ENCODE measurements at regions not wholly inside any gene's neighbourhood (a gene's known extent, or its start where the extent isn't known, plus 50 kb on each side); places are given as distances from the start of the nearest gene placed in this dataset.

DNA sequence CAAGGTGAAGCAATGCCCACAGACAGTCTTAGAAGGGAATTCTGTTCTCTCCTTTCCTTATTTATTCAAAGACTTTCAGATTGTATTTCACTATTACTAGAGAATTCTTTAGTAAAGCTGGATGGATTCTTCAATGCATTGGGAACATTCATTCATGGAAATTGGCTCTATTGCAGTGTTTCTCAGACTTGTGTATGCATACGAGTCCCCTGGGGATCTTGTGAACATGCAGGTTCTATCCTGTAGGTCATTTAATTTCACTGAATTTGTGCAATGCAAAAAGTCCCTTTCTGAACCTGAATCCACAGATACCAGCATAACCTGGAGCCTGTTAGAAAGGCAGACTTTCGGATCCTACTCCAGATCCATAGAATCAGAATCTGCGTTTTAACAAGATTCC, 160.9 kb upstream of the AHI1 start:
- DNase-seq: no peak
- intact Hi-C loops (cut with DNase I; ENCODE audit: low total_unique reads): no loop called here
- Histone ChIP-seq H3K27me3 (no peaks in the 10 kb centered on the region), H3K9me3 (peaks cover 0 to 16% (median 3%) of the 10 kb centered on the region in 4 donors), H3K36me3 (no peaks in the 10 kb centered on the region), H3K4me3 (no peak overlapping the region), H3K27ac (no peak overlapping the region), H3K4me1 (no peaks in the 10 kb centered on the region)
- TF ChIP-seq POLR2A (IDR thresholded peaks at IDR 0.05) (no peak), POLR2AphosphoS5 (IDR thresholded peaks at IDR 0.05) (no peak), EP300 (IDR thresholded peaks at IDR 0.05) (no peak)
- TF ChIP-seq, protein P1, sequence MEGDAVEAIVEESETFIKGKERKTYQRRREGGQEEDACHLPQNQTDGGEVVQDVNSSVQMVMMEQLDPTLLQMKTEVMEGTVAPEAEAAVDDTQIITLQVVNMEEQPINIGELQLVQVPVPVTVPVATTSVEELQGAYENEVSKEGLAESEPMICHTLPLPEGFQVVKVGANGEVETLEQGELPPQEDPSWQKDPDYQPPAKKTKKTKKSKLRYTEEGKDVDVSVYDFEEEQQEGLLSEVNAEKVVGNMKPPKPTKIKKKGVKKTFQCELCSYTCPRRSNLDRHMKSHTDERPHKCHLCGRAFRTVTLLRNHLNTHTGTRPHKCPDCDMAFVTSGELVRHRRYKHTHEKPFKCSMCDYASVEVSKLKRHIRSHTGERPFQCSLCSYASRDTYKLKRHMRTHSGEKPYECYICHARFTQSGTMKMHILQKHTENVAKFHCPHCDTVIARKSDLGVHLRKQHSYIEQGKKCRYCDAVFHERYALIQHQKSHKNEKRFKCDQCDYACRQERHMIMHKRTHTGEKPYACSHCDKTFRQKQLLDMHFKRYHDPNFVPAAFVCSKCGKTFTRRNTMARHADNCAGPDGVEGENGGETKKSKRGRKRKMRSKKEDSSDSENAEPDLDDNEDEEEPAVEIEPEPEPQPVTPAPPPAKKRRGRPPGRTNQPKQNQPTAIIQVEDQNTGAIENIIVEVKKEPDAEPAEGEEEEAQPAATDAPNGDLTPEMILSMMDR (IDR thresholded peaks at IDR 0.05): no peak
- 92 to 95% (median 94%) methylated on average over 3 of the region's 3 CpGs for WGBS, 5 donors

DNA sequence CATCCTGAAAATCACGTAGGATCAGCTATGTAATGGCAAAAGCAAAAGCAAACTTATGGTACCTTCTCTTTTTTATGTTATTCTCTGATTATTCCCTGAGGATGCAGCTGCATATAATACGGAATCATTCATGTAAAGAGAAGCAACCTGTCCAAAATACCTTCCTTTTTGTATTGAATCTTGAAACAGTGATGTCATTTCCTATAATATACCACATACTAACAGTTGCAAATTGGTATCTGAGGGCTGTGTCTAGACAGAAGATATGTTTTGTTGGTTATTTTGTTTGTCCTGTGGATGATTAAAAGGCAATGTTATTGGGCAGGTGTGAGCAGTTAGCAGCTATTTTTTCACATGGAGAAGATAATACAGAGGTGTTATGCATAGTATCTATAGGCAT, 161.4 kb upstream of the AHI1 start:
- WGBS, 5 donors: 85 to 95% (median 91%) methylated on average over 2 of the region's 2 CpGs
- intact Hi-C loops (cut with DNase I; ENCODE audit: low total_unique reads): no loop called here
- H3K36me3 ChIP-seq: no peaks in the 10 kb centered on the region
- peaks cover 0 to 16% (median 3%) of the 10 kb centered on the region in 4 donors for H3K9me3 ChIP-seq
- H3K27ac ChIP-seq: no peak overlapping the region
- no peaks in the 10 kb centered on the region for H3K27me3 ChIP-seq
- no peak for DNase-seq
- TF ChIP-seq POLR2A (IDR thresholded peaks at IDR 0.05) (no peak), EP300 (IDR thresholded peaks at IDR 0.05) (no peak), POLR2AphosphoS5 (IDR thresholded peaks at IDR 0.05) (no peak)
- TF ChIP-seq, protein P1 (IDR thresholded peaks at IDR 0.05): no peak
- H3K4me3 ChIP-seq: no peak overlapping the region
- H3K4me1 ChIP-seq: no peaks in the 10 kb centered on the region

- TF ChIP-seq POLR2AphosphoS5 (IDR thresholded peaks at IDR 0.05) (no peak), EP300 (IDR thresholded peaks at IDR 0.05) (no peak), POLR2A (IDR thresholded peaks at IDR 0.05) (no peak)
- TF ChIP-seq, protein P1 (IDR thresholded peaks at IDR 0.05): no peak
- intact Hi-C loops (cut with DNase I; ENCODE audit: low total_unique reads): no loop called here
- peaks cover 0 to 9% (median 4%) of the 10 kb centered on the region in 4 donors for H3K4me1 ChIP-seq
- no peak for DNase-seq
- H3K9me3 ChIP-seq: peaks cover 0 to 3% (median 0%) of the 10 kb centered on the region in 4 donors
- no peak overlapping the region for H3K27ac ChIP-seq
- no peaks in the 10 kb centered on the region for H3K27me3 ChIP-seq
- no peak overlapping the region for H3K4me3 ChIP-seq
- H3K36me3 ChIP-seq: no peaks in the 10 kb centered on the region
- WGBS, 5 donors: 93 to 99% (median 96%) methylated on average over 3 of the region's 3 CpGs
Measured at GRCh38 chr6:135664527-135664926, 167.0 kb upstream of the AHI1 start.

- no peaks in the 10 kb centered on the region for H3K27me3 ChIP-seq
- H3K4me3 ChIP-seq: no peak overlapping the region
- H3K36me3 ChIP-seq: no peaks in the 10 kb centered on the region
- TF ChIP-seq, protein P1 (IDR thresholded peaks at IDR 0.05): no peak
- TF ChIP-seq POLR2A (IDR thresholded peaks at IDR 0.05): no peak
- intact Hi-C loops (cut with DNase I; ENCODE audit: low total_unique reads): no loop called here
- no peak overlapping the region for H3K27ac ChIP-seq
- peaks cover 0 to 9% (median 4%) of the 10 kb centered on the region in 4 donors for H3K4me1 ChIP-seq
- no peak for DNase-seq
- WGBS, 5 donors: 48 to 62% (median 59%) methylated on average over 4 of the region's 4 CpGs
- peaks cover 0 to 3% (median 0%) of the 10 kb centered on the region in 4 donors for H3K9me3 ChIP-seq
Measured at GRCh38 chr6:135665935-135666334, 168.4 kb upstream of the AHI1 start.
